Endothelial cell of umbilical vein (primary cell): ENCODE measurements at regions not wholly inside any gene's neighbourhood (a gene's known extent, or its start where the extent isn't known, plus 50 kb on each side); places are given as distances from the start of the nearest gene placed in this dataset.

Experiments used
- CTCF ChIP-seq, 2 donors: IDR thresholded peaks; 1 replicate in 1 of 2; 2 replicates in 1 of 2; pipeline ENCODE4 v1.5.1; 2011; ENCODE audit warnings: low read length in 2 of 2, mild to moderate bottlenecking in 2 of 2, moderate library complexity in 2 of 2, control low read depth in 1 of 2, inconsistent platforms in 1 of 2, low read depth in 1 of 2; ENCODE audit not compliant: insufficient read depth in 1 of 2; ENCODE audit errors: extremely low read depth in 1 of 2
- EZH2 ChIP-seq: IDR thresholded peaks from 2 replicates; pipeline ENCODE4 v1.6.1; 2012; ENCODE audit warnings: borderline replicate concordance, low read depth, mild to moderate bottlenecking, moderate library complexity, low read length, inconsistent platforms; ENCODE audit not compliant: severe bottlenecking
- GATA2 ChIP-seq: IDR thresholded peaks from 2 replicates; pipeline ENCODE4 v1.7.0; 2011; ENCODE audit warnings: low read depth, mild to moderate bottlenecking, moderate library complexity, mixed read lengths, low read length; ENCODE audit not compliant: insufficient read length, insufficient read depth
- JUN ChIP-seq: IDR thresholded peaks from 2 replicates; pipeline ENCODE4 v1.6.1; 2011; ENCODE audit warnings: borderline replicate concordance, low read depth; ENCODE audit not compliant: insufficient read length, insufficient read depth
- MAX ChIP-seq: IDR thresholded peaks from 2 replicates; pipeline ENCODE4 v1.6.1; 2011; ENCODE audit not compliant: insufficient read depth, insufficient read length
- POLR2A ChIP-seq: IDR thresholded peaks from 2 replicates; pipeline ENCODE4 v1.6.1; 2012; ENCODE audit warnings: low read depth, mild to moderate bottlenecking, control low read depth, low read length
- POLR2AphosphoS5 ChIP-seq: IDR thresholded peaks from 2 replicates; pipeline ENCODE4 v1.6.1; 2012; ENCODE audit warnings: low read depth, mild to moderate bottlenecking, control low read depth, low read length, moderate library complexity; ENCODE audit not compliant: insufficient read depth

DNA sequence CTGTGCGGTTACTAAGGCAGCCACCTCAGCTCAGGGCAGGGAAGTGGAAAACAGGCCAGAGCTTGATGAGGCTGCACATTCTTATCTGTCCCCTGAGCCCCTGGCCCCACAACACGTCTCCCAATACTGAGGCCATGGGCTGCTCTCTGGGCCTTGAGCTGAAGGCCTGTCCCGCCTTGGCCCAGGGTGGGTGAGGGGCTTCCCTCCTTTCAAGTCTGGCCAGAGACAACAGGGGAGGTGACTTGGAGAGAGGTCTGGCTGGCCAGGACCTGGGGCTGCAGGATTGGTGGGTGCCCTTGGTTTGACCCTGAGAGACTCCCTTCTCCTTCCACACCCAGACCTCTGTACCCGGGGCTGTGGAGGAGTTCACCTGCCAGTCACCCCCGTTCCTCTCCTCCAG is 563.8 kb downstream of the PTPRU start:
- TF ChIP-seq CTCF (IDR thresholded peaks at IDR 0.05; ENCODE audit: extremely low read depth in 1 of 2, insufficient read depth in 1 of 2, low read depth in 1 of 2, low read length in 2 of 2) (no peak), POLR2A (no peak), EZH2 (no peak), GATA2 (no peak), POLR2AphosphoS5 (no peak), MAX (no peak), JUN (no peak)
